GM18858 (cell line): ENCODE measurements at regions not wholly inside any gene's neighbourhood (a gene's known extent, or its start where the extent isn't known, plus 50 kb on each side); places are given as distances from the start of the nearest gene placed in this dataset.

Experiments used
- ATAC-seq: cut with Tn5 transposase; IDR thresholded peaks from one replicate; pipeline ENCODE4 v1.9.1; 2021; ENCODE audit not compliant: unreplicated experiment

DNA sequence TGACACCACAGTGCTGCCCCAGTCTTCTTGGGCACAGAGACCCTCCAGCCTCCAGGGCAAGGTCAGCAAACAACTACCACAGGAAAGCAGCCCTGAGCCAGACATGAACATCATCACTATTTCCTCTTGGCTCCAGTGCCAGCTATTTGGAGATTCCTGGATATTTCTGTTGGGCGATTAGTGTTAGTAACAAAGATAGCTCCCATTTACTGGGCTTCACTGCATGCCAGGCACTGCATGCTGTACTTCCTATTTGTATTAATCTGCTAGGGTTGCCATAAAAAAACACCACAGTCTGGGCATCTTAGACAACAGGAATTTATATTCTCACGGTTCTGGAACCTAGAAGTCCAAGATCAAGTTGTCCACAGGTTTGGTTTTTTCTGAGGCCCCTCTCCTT is 255.1 kb upstream of the STT3B start:
- no peak for ATAC-seq

DNA sequence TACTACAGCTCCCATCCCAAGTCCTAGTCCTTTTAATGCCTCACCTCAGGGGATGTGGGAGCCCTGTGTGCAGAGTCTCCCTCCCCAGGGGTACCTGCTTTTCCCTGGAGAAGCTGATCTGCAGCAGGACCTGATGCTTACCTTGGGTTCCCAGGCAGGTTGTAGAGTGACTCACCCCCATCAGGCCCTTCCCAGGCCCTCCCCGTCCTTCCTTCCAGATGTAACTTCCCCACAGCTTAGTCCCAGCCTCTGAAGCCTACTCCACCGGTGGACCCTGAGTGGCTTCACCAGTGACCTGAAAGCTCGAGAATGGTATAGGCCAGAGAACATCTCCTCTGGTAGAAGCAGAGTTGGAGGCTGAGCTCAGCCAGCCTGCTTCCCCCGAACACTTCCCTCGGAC is 254.2 kb upstream of the STT3B start:
- ATAC-seq, result no peak

DNA sequence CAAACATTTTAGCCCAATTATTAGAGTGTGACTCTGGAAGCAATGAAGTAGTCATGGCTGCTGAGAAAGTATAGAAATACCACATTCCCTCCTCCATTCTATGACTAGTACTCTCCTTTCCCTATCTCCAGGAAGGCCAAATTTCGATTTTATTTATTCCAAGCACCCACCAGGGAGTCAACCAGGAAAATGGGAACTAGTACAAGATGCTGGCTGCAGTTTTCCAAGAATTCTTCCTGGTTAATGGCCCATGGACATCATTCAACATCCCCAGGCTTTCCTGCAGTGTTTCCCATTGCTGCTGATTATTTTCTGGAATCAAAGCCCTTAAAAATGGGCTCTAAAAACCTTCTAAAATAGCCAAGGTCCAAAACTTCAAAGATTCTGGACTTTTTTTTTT is 247.9 kb upstream of the STT3B start:
- ATAC-seq, result no peak

DNA sequence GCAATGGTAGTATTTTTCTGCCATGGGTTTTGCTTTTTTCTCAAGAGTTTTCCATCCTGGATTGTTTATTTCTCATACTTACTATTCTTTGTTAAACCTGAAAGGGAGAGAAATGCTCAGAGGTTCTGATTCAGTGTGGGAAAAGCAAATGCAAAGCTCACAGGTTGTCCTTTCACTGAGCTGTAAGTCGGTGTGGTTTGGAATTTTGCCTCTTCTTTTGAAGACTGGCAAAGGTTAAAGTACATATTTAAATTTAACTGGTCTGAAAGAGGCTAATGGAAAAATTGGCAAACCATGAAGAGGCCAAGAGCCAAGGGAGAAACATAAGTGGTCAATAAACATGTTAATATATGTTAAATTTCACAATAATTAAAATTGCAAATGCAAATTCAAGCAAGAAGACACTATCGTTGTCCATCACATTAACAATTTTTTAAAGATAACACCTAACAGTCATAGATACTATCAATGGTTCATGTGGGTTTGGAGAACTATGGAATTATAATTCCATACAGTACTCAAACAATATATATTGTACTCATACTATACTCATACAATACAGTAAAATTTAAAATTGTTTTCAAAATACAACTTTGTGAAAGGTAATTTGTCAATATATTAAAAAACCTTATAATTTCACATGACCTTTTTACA is 246.8 kb upstream of the STT3B start:
- no peak for ATAC-seq

DNA sequence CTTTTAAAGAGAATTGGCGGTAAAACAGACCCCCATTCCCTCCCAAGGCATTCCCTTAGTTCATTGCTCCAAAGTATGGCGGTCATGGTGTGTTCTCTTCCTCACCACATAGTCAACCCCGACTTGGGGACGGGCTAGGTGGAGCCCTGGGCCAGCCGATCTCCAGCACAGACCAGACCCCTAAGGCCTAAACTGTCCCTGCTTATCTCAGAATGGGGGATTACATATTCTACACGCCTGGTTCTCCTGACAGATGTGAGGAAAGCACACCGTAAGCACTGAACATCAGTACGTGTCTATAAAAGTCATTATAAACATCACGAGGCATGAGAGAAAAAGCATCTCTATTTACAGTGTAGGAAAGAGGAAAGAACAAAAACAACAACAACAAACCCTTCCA is 244.5 kb upstream of the STT3B start:
- ATAC-seq, result no peak

DNA sequence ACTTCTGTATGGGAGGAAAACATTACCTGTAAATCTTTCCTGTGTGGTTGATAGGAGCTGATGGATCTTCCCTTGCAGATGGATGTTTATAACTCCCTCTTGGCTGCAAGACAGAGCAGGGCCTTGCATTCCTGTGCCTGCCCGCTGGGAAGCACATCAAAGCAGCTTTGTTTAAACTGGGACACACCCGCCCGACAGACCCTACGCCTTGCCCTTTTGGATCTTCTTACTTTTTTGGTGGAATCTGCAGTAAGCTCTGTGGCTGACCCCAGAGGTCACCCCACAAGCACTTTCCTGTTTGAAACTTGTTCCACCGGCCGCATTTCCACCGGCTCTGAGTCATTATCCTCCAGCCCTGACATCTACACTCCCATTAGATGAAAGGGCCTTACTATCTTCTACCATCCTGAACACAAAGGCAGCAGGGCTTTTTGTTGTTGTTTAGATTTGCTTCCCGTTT is 244.1 kb upstream of the STT3B start:
- no peak for ATAC-seq

DNA sequence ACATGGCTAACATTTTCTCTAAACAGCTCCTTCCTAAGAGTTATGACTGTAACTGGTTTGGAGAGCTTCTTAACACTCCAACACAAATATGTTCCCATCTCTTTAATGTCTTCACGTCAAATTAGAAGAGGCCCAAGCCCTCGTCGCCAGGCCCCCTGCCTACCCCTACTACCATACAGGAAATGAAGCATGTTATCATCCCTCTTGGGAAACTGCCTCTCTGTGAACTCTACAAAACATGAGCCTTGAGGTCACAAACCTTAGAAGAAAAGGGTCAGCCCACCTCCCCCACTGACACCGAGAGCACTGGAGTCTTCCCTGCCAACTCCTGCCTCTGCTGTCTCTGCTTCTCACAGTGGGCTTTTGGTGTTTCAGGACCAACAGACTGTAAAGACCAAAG is 243.1 kb upstream of the STT3B start:
- no peak for ATAC-seq

DNA sequence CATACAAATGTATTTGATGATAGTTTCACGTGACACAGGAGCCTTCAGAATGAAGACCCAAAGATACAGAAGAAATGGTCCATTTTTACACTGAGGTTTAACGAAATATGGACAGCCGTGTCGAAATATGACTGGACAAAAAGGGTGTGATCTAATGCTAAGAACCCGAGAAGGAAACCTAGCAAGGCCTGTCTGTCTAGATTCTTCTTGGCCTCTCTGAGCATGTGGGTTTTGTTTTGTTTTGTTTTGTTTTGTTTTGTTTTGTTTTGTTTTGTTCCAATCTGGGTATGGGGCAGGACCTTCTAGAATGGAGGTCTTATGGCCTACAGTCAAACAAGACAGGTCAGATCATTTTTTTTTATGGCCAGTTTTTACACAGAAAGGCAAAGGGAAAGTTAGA is 242.7 kb upstream of the STT3B start:
- ATAC-seq, result no peak

DNA sequence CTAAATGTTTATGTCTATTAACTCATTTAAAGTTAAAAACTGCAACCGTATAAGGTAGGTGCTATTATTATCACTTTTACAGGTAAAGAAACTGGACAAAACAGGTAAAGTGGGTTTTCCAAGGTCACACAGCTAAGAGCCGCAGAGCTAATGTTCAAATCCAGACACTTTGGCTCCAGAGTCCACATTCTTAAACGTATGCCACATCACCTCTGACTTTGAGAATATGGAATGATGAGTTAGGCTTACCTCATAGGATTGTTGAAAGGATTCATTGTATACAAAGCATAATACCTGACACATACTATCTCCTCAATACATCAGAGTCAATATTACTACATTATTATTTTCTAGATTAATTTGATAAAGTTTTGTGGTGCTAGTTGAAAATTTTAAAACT is 240.9 kb upstream of the STT3B start:
- ATAC-seq, result no peak

DNA sequence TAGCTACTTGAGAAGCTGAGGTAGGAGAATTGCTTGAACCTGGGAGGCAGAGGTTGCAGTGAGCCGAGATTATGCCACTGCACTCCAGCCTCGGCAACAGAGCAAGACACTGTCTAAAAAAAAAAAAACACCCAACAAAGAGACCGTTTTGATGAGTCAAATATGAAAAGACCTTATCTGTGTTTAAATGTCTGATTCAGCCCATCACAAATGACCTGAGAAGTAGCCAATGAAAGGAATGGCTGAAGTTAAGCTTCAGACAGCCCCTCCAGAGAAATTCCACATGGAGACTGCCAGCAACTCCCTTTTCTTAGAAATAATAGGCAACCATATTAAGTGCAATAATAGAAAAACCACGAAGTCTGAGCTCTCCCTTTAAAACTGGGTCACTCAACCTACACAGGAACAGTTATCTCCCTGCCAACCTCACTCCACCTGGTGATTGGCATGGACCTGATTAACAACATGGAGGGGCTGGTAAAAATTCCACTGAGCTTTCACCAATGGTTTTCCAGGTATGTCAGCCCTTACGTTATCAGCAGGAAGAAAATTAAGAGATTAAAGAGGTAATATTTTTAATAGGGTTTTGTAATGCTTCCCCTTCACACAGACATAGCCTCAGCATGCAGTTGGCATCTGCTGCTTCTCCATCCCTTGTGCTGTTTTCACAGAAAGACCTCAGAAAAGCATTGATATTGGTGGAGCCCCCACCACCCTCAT is 238.1 kb upstream of the STT3B start:
- no peak for ATAC-seq

DNA sequence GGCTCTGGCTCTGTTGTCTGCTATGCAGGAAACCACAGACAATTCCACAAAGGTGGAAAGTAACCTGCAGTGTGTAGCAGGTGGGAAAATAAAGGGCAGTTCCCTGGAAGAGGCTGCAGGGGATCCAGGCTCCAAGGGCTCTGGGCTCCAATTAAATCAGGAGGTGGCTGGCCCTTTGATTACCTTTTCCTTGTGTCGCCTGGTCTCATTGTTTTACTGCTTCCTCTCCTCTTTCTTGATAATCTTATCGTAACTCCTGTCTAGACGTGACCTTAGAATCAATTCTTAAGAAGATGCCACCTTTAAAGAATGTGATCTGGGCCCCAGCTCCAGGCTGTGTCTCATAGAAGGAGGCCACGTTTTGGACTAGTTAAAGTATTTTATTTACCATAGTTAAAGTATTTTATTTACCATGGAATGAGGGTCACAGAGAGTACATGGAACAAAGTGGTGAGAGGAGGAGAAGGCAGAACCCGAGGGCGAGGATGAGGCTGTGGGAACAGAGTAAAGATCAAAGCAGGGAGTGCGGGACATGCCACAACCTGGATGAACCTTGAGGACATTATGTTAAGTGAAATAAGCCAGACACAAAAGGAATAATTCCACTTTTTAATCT is 237.5 kb upstream of the STT3B start:
- ATAC-seq, result no peak

DNA sequence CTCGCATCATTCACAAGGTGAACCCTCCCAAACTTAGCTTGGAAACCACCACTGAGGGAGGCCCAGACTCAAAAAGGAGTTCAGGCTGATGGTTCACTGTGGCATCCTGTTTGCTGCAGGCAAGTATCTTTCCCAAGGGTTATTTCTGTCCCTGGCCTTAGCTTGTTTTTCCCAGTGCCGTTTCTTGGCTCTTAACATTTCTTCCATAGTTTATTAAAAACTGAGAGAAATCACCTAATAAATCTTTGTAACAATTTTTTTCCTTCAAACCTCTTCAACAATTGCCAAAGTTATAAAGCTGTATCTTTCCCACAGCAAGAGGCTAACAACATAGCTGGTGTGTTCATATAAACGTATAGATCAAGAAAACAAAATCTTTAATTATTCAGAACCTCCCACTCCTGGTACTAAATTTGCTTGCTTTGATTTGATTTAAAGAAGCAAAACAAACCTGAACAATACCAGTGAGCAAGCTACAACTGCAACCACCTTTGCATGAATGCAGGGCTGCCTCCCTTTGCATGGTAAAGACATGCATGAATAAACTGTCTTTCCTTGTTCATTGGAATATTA is 234.9 kb upstream of the STT3B start:
- ATAC-seq, result no peak

DNA sequence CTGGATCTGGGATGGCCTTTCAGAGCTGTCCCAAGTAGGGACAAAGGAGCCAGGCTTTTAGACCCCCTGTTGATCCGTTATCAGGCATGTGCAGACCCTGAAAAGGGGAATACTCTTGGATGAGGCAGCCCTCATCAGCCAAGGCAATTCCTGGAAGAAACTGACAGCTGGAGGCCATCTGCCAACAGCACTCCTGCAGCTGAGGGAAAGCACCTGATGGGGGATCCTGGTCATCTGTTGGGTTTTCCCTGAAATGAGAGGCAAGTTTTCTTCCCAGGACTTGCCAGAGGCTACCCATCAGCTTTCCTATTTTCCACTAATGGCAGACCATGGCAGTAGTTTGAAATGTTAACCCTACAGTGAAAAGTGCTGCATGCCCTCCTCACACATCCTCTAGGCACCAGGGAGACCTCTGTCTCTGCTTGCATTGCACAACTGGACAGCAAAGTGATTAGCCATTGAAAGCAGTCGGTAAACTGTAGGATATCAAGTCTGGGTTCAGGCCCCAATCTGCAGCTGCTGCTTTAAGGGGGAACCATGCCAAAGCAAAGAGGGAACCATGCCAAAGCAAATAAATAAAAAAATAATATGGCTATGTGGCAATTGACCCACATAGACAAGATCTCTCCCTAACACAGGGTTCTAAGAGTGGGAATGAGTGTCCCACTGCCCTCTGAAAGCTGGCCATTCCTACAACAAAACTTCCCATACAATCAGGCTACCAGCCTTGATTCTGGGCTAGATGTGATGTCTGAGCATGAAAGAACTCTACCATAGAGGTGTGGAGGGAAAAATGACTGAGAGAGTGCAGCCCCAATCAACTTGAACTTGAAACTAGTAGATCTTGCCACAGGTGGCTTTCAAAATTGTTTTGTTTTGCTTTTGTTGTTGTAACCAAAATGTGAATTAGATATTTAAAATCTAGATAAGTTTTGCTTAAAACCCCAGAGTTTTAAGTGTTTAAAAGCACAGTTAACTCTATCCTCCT is 232.0 kb upstream of the STT3B start:
- no peak for ATAC-seq

DNA sequence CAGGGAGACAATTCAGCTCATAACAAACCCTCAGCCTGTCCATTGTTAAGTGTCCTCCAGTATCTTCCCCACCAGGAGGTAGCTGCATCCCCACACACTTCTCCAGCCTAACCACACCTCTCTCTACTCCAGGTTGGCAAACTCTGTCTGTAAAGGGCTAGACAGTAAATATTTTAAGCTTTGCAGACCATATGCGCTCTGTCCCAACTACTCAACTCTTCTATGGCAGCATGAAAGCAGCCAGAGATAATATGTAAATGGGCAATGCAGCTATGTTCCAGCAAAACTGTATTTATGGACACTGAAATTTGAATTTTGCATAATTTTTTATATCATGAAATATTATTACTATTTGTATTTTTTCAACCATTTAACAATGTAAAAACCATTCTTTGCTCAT is 230.4 kb upstream of the STT3B start:
- ATAC-seq, result no peak

DNA sequence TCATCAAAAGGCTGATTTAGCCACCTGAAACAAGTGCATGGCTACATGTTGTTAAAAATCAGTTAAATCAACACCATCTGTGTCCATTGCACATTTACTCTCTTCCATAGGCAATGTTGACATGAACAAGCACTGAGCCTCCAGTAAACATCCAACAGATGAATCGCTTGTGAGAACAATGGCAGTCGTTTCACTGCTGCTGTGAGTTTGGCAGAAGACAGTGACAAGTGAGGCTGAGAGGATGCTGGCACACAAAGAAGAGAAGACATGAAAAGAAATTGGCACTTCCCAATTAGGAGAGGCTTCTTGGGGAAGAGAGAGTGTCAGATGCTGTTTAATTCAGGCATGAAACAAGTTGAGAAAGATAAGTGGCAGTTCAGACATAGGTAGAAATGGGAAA is 227.4 kb upstream of the STT3B start:
- no peak for ATAC-seq

DNA sequence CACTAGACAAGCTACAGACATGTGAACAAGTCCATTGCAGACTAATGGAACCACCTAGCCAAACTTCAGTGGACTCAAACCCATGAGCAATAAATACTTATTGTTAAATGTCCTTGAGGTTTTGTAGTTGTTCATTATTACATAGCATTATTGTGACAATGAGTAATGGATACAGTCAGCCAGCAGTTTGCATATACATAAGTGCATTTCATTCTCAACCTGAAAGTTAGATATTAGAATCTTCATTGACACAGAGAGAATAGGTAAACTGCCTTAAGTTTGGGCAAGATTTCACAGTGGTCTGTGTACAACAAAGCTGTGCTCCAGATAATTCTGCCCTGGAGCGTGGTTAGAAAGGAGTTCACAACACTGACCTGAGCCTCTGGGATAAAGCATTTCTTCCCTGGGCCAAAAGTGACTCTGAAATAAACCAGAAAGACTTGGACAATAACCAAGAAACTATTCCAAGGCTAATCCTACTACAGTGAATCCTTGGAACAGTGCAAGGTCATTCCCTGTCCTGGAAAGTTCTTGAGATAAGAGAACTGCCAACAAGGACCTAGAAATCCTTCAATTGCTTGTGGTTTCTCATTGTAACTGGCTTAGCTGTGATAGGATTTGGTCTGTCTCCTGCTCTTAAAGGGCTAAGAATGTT is 225.5 kb upstream of the STT3B start:
- no peak for ATAC-seq

DNA sequence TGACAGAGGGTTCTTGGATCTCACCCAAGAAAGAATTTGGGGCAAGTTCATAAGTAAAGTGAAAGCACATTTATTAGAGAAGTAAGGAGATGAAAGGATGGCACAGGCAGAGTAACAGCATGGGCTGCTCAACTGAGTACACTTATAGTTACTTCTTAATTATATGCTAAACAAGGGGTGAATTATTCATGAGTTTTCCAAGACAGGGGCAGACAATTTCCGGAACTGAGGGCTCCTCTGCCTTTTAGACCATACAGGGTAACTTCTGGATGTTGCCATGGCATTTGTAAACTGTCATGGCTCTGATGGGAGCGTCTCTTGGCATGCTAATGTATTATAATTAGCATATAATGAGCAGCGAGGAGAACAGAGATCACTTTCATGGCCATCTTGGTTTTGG is 221.2 kb upstream of the STT3B start:
- no peak for ATAC-seq

DNA sequence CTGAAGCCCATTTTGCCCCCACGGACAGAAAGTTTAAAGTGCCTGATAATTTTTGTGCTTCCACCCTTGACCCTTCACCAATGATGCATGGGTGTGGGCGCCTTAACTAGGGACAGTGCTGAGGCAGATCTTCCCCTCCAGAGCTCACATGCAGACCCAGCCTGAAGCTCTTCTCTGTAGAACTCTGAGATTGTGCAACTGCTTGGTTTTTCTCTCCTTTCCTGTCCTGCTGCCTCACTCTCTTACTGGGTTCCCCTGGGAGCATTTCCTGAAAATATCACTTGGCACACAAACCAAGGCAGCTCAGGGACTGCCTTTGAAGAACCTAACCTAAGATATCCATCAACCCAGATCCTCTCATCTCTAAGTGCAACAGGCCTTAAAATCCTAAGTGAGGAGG is 220.3 kb upstream of the STT3B start:
- no peak for ATAC-seq

DNA sequence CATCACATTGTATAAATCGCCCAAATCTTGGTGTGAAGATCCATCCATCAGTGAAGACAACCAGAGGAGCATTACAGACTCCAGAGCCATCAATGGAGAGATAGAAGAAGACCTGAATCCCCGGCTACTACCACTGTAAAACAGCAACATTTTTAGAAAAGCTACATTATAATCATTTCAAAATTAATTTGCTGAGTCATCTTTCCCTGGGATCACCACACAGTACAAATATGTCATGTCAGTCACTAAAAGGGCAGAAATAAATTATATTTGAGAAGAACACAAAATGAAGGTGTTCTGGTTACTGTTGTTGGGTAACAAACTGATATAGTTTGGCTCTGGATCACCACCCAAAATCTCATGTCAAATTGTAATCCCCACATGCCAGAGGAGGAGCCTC is 218.5 kb upstream of the STT3B start:
- ATAC-seq, result no peak

DNA sequence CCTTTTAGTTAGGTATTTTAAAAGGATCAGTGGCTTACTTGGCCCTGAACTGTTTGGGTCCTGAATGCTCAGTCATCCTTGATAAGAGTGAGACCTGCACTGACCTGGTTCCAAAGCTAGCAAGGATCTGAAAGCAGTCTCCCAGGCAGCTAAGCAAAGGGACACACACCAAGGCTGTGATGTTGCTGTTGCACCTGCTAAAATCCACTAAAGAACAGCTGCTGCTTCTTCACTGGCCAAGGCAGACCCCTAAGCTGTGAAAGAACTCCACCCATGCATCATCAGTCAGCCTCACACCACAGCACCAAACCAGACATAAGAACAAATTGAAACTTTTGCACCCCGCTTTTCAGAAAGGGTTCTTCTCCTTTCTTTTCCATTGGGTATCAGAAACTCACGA is 213.4 kb upstream of the STT3B start:
- no peak for ATAC-seq
